A549 (cell line): ENCODE measurements at regions not wholly inside any gene's neighbourhood (a gene's known extent, or its start where the extent isn't known, plus 50 kb on each side); places are given as distances from the start of the nearest gene placed in this dataset.

Experiments
- ATAC-seq, 2 experiments: fragments of 200-7000 bp in 1 of 2; fragments of >200 bp in 1 of 2; cut with Nextera tagmentation in 1 of 2; cut with Tn5 transposase in 1 of 2; 3 replicates each; pipeline versions ENCODE4 v1.8.0 to v1.9.1; 2018 to 2020; ENCODE audit warnings: mild to moderate bottlenecking in 1 of 2, moderate library complexity in 1 of 2
- CTCF ChIA-PET: fragments of 300-600 bp; sonication (Branson Sonifier 250); formaldehyde crosslinking; extraction: SDS; loops from one replicate; lab custom pipeline; 2021; ENCODE audit warnings: antibody characterized with exemption, inconsistent platforms; lab: Yijun Ruan, JAX
- POLR2A ChIA-PET: fragments of 350-600 bp; formaldehyde crosslinking; extraction: SDS; loops from one replicate; lab custom pipeline; 2021; ENCODE audit warnings: antibody characterized with exemption, inconsistent platforms; lab: Yijun Ruan, JAX
- DNase-seq, 2 experiments: peaks; one replicate each; pipeline versions ENCODE4 v3.0.0 to v3.0.0-alpha.2; 2011 to 2016; ENCODE audit warnings: low read depth in 1 of 2, low spot score in 1 of 2
- FAIRE-seq: peaks from 2 replicates; lab custom pipeline; 2011; peaks lifted over from hg19 to GRCh38; lab: Jason Lieb, UNC
- H3K27ac ChIP-seq, 2 experiments: fragments of >200 bp; sonication (Bioruptor Twin); formaldehyde crosslinking; 3 replicates each; pipeline ENCODE4 v1.5.1; 2016 to 2017
- H3K4me1 ChIP-seq: fragments of >200 bp; sonication (Bioruptor Twin); formaldehyde crosslinking; 3 replicates; pipeline ENCODE4 v1.6.1; 2016
- H3K4me2 ChIP-seq: fragments of >200 bp; sonication (Bioruptor Twin); formaldehyde crosslinking; 3 replicates; pipeline ENCODE4 v1.6.1; 2016
- H3K4me3 ChIP-seq: fragments of >200 bp; sonication (Bioruptor Twin); formaldehyde crosslinking; 3 replicates; pipeline ENCODE4 v1.5.1; 2016
- H3K9me3 ChIP-seq: fragments of >200 bp; sonication (Bioruptor Twin); formaldehyde crosslinking; 3 replicates; pipeline ENCODE4 v1.6.1; 2016
- CBX2 ChIP-seq: fragments of 200-600 bp; sonication (generic); IDR thresholded peaks from 2 replicates; pipeline ENCODE4 v1.6.1; 2016; ENCODE audit warnings: low read depth, mild to moderate bottlenecking, borderline replicate concordance
- EHF ChIP-seq: fragments of 250-450 bp; sonication (Bioruptor Pico); IDR thresholded peaks from 2 replicates; pipeline ENCODE4 v1.5.0; 2020; ENCODE audit warnings: mild to moderate bottlenecking
- HOXA7 ChIP-seq: fragments of 250-450 bp; sonication (Bioruptor Pico); IDR thresholded peaks from 2 replicates; pipeline ENCODE4 v1.5.0; 2020; ENCODE audit warnings: mild to moderate bottlenecking, moderate library complexity
- HOXB5 ChIP-seq: fragments of 250-450 bp; sonication (Bioruptor Pico); IDR thresholded peaks from 2 replicates; pipeline ENCODE4 v1.5.0; 2020; ENCODE audit warnings: mild to moderate bottlenecking, moderate library complexity
- JUN ChIP-seq, 2 experiments: fragments of >200 bp; sonication (Bioruptor Twin); formaldehyde crosslinking; IDR thresholded peaks; 2 replicates in 1 of 2; 3 replicates in 1 of 2; pipeline ENCODE4 v1.6.1; 2016 to 2017
- KDM5A ChIP-seq: fragments of 200-600 bp; sonication (generic); IDR thresholded peaks from 2 replicates; pipeline ENCODE4 v1.6.1; 2016; ENCODE audit warnings: antibody characterized with exemption, mild to moderate bottlenecking
- MAFK ChIP-seq: fragments of 450-650 bp; IDR thresholded peaks from 2 replicates; pipeline ENCODE4 v1.6.1; 2014; ENCODE audit not compliant: partially characterized antibody
- MAZ ChIP-seq: fragments of 150-350 bp; IDR thresholded peaks from 2 replicates; pipeline ENCODE4 v1.6.1; 2014; ENCODE audit warnings: antibody characterized with exemption, low read depth, low read length, borderline replicate concordance
- MYC ChIP-seq: IDR thresholded peaks from 2 replicates; pipeline ENCODE4 v1.6.1; 2012; ENCODE audit warnings: mild to moderate bottlenecking, inconsistent platforms, low read length, improper control_type of control experiment, borderline replicate concordance
- NR3C1 ChIP-seq: fragments of >200 bp; sonication (Bioruptor Twin); formaldehyde crosslinking; IDR thresholded peaks from 3 replicates; pipeline ENCODE4 v1.6.1; 2017
- RAD21 ChIP-seq, 2 experiments: fragments of >200 bp in 1 of 2; sonication (Bioruptor Twin) in 1 of 2; formaldehyde crosslinking in 1 of 2; IDR thresholded peaks in 1 of 2; conservative IDR thresholded peaks in 1 of 2; 2 replicates in 1 of 2; 3 replicates in 1 of 2; pipeline ENCODE4 v1.6.1; 2012 to 2018; ENCODE audit warnings: inconsistent platforms in 1 of 2
- RARB ChIP-seq: fragments of 250-450 bp; sonication (Bioruptor Pico); IDR thresholded peaks from 2 replicates; pipeline ENCODE4 v1.8.0; 2021; ENCODE audit warnings: mild to moderate bottlenecking, moderate library complexity
- RFX5 ChIP-seq: fragments of 450-650 bp; IDR thresholded peaks from 2 replicates; pipeline ENCODE4 v1.7.1; 2014; ENCODE audit warnings: antibody characterized with exemption, mild to moderate bottlenecking, moderate library complexity
- SMC3 ChIP-seq: fragments of >200 bp; sonication (Bioruptor Twin); formaldehyde crosslinking; IDR thresholded peaks from 3 replicates; pipeline ENCODE4 v1.6.1; 2018; ENCODE audit warnings: inconsistent platforms
- WGBS: methylation state at CpG from one replicate; pipeline ENCODE4 v1.1.6; 2017; ENCODE audit errors: missing lambda C conversion rate; 5-methylcytosine and 5-hydroxymethylcytosine counted together
- TF ChIP-seq, protein P1 (sequence below): IDR thresholded peaks from 2 replicates; pipeline ENCODE4 v1.6.1; 2012
- TF ChIP-seq, protein P2 (sequence below): fragments of 250-450 bp; sonication (Bioruptor Pico); IDR thresholded peaks from 2 replicates; pipeline ENCODE4 v1.5.0; 2021; ENCODE audit warnings: mild to moderate bottlenecking, moderate library complexity, borderline replicate concordance
- TF ChIP-seq, protein P3 (sequence below): fragments of 450-650 bp; IDR thresholded peaks from 2 replicates; pipeline ENCODE4 v1.6.1; 2014; ENCODE audit warnings: antibody characterized with exemption
- TF ChIP-seq, protein P4 (sequence below): fragments of 150-350 bp; IDR thresholded peaks from 2 replicates; pipeline ENCODE4 v1.6.1; 2014; ENCODE audit warnings: low read depth, mild to moderate bottlenecking, low read length
- TF ChIP-seq, protein P5 (sequence below): fragments of 250-450 bp; sonication (Bioruptor Pico); IDR thresholded peaks from 2 replicates; pipeline ENCODE4 v1.5.0; 2020; ENCODE audit warnings: low read depth, mild to moderate bottlenecking, moderate library complexity
- TF ChIP-seq, protein P6 (sequence below): IDR thresholded peaks from 2 replicates; pipeline ENCODE4 v1.6.1; 2012; ENCODE audit warnings: low read depth, borderline replicate concordance

DNA sequence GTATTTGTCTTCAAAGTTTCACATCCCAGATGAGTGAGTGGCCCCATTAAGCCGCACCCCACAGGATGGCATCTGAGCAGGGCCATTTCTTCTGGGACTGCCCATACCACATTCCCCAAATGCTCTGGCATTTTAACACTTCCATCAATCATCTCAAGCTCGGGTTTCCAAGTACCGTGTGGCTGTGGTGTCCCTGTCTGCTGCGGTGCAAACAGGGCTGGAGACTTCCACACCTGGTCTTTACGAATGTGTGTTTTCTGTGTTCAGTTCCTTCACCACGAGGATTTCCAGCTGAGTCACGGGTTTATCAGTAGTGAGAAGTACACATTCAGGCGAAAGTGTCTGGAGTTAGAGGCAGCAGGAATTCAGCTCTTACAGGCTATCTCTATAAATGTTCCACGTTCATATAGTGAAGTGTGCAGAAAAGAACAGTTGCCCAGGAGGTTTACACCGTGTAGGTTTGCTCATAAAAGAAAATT, 195.2 kb downstream of the RHOU start:
- no peak for TF ChIP-seq MAZ
- TF ChIP-seq, protein P1, sequence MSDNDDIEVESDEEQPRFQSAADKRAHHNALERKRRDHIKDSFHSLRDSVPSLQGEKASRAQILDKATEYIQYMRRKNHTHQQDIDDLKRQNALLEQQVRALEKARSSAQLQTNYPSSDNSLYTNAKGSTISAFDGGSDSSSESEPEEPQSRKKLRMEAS = no peak
- TF ChIP-seq, protein P2, sequence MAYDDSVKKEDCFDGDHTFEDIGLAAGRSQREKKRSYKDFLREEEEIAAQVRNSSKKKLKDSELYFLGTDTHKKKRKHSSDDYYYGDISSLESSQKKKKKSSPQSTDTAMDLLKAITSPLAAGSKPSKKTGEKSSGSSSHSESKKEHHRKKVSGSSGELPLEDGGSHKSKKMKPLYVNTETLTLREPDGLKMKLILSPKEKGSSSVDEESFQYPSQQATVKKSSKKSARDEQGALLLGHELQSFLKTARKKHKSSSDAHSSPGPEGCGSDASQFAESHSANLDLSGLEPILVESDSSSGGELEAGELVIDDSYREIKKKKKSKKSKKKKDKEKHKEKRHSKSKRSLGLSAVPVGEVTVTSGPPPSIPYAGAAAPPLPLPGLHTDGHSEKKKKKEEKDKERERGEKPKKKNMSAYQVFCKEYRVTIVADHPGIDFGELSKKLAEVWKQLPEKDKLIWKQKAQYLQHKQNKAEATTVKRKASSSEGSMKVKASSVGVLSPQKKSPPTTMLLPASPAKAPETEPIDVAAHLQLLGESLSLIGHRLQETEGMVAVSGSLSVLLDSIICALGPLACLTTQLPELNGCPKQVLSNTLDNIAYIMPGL = no peak
- TF ChIP-seq KDM5A = no peak
- TF ChIP-seq RARB (CRISPR knock-in tag) = no peak
- TF ChIP-seq CBX2 = no peak
- no peak for TF ChIP-seq HOXA7
- WGBS = 59% methylated on average over 10 of the region's 10 CpGs
- DNase-seq (no peak), FAIRE-seq (no peak), ATAC-seq (no peak)
- ChIA-PET POLR2A (no interaction called here), CTCF (interaction anchor here (0.6 to 1.3 kb wide), 2 partner anchors 9 to 40 kb away, joined by 3 to 4 read pairs; no protein-coding TSS in a partner anchor)
- Histone ChIP-seq H3K4me1 (peaks cover 8% of the 10 kb centered on the region), H3K9me3 (peaks cover 14% of the 10 kb centered on the region; the same call in 2 of the 3 replicates), H3K27ac (no peak overlapping the region), H3K4me3 (no peak overlapping the region), H3K4me2 (no peak overlapping the region)

DNA sequence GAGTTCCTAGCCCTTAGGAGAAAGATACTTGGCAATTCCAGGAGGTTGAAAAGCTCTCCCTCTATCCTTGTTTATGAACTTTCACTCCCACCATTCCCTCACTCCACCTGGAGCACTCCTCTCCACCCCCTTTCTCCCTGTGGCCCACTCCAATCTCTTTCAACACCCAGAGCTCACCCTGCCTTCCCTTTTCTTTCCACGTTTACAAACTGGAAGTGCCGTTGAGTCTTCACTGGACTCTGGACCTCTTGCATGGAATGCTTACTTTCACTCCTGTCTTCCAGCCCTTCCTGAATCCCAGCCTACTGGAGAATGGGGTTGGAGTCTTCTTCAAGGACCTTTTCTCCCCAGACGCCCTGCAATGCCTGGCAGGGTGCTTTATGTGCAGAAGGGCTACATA, 198.5 kb downstream of the RHOU start:
- FAIRE-seq (no peak), ATAC-seq (no peak), DNase-seq (no peak)
- Histone ChIP-seq H3K4me1 (peaks cover 18% of the 10 kb centered on the region), H3K4me3 (no peak overlapping the region), H3K9me3 (peaks cover 13% of the 10 kb centered on the region; the same call in 2 of the 3 replicates), H3K4me2 (no peak overlapping the region), H3K27ac (no peak overlapping the region)
- no peak for TF ChIP-seq JUN (IDR thresholded peaks at IDR 0.05)
- POLR2A ChIA-PET = no interaction called here
- CTCF ChIA-PET = no interaction called here
- WGBS = 50% methylated on average over 3 of the region's 3 CpGs

DNA sequence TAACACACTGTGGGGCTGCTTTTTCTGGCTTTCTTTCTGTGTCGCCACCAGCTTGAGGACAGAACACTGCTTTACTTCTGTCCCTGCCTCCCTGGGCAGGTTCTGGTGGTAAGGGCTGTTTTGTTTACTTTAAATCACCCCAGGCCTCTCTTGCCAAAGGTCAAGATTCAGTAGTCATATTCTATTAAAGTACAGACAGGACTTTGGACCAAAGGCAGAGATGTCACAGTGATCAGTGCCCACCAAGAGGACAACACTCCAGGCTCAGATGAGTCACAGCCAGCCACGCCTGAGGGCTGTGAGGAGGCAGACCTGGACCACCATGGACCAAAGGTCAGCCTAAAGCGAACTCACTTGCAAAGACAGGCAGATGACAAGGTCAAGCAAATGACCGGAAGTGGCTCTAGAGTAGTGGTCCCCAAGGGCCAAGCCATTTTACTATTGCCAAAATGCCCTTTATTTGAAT, 200.0 kb downstream of the RHOU start:
- peaks cover 18% of the 10 kb centered on the region for H3K4me1 ChIP-seq
- DNase-seq = no peak
- no peak for ATAC-seq
- no peaks in the 10 kb centered on the region for H3K9me3 ChIP-seq
- CTCF ChIA-PET = no interaction called here
- no peak for FAIRE-seq
- 70% methylated on average over 4 of the region's 4 CpGs for WGBS
- TF ChIP-seq, protein P3, sequence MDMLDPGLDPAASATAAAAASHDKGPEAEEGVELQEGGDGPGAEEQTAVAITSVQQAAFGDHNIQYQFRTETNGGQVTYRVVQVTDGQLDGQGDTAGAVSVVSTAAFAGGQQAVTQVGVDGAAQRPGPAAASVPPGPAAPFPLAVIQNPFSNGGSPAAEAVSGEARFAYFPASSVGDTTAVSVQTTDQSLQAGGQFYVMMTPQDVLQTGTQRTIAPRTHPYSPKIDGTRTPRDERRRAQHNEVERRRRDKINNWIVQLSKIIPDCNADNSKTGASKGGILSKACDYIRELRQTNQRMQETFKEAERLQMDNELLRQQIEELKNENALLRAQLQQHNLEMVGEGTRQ = no peak
- TF ChIP-seq, protein P4, sequence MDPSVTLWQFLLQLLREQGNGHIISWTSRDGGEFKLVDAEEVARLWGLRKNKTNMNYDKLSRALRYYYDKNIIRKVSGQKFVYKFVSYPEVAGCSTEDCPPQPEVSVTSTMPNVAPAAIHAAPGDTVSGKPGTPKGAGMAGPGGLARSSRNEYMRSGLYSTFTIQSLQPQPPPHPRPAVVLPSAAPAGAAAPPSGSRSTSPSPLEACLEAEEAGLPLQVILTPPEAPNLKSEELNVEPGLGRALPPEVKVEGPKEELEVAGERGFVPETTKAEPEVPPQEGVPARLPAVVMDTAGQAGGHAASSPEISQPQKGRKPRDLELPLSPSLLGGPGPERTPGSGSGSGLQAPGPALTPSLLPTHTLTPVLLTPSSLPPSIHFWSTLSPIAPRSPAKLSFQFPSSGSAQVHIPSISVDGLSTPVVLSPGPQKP = no peak
- TF ChIP-seq SMC3 = no peak
- no peak for TF ChIP-seq MYC
- no peak for TF ChIP-seq NR3C1
- TF ChIP-seq, protein P5, sequence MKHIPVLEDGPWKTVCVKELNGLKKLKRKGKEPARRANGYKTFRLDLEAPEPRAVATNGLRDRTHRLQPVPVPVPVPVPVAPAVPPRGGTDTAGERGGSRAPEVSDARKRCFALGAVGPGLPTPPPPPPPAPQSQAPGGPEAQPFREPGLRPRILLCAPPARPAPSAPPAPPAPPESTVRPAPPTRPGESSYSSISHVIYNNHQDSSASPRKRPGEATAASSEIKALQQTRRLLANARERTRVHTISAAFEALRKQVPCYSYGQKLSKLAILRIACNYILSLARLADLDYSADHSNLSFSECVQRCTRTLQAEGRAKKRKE (CRISPR knock-in tag) = no peak
- no peak for TF ChIP-seq KDM5A
- no peak for TF ChIP-seq MAZ
- TF ChIP-seq RAD21 (conservative IDR thresholded peaks at IDR 0.05 in 1 of 2, IDR thresholded peaks at IDR 0.05 in 1 of 2) = no peak
- TF ChIP-seq MAFK = no peak
- TF ChIP-seq, protein P6, sequence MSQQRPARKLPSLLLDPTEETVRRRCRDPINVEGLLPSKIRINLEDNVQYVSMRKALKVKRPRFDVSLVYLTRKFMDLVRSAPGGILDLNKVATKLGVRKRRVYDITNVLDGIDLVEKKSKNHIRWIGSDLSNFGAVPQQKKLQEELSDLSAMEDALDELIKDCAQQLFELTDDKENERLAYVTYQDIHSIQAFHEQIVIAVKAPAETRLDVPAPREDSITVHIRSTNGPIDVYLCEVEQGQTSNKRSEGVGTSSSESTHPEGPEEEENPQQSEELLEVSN = no peak
- no peak for TF ChIP-seq HOXB5 (CRISPR knock-in tag)
- TF ChIP-seq JUN (IDR thresholded peaks at IDR 0.05) = no peak
- TF ChIP-seq RFX5 = no peak
- TF ChIP-seq EHF (CRISPR knock-in tag) = no peak
- no peak overlapping the region for H3K4me3 ChIP-seq
- no peak overlapping the region for H3K27ac ChIP-seq
- peak overlapping the region; percentile 47 for H3K4me2 ChIP-seq
- POLR2A ChIA-PET = no interaction called here
